ENCODE measurements at regions not wholly inside any gene's neighbourhood (a gene's known extent, or its start where the extent isn't known, plus 50 kb on each side); places are given as distances from the start of the nearest gene placed in this dataset.
"Not testable (repeated sequence)": the region's sequence is repeated elsewhere in the genome, so short reads cannot be mapped to it uniquely, and the experiment has no call there.

- DNase-seq = no peak
Observed at GRCh38 chr4:181006499-181007260, 1236.5 kb upstream of the TENM3 start.

GRCh38 chr4:181007751-181008150, 1235.5 kb upstream of the TENM3 start:
- no peak for DNase-seq

- no peak for DNase-seq
Observed at GRCh38 chr4:181008164-181008563, 1235.0 kb upstream of the TENM3 start.

- DNase-seq = no peak
Observed at GRCh38 chr4:181013162-181013561, 1230.0 kb upstream of the TENM3 start.

GRCh38 chr4:181017038-181017437, 1226.2 kb upstream of the TENM3 start:
- no peak for DNase-seq

- DNase-seq = no peak
Observed at GRCh38 chr4:181018472-181018871, 1224.7 kb upstream of the TENM3 start.

GRCh38 chr4:181018913-181019312, 1224.3 kb upstream of the TENM3 start:
- no peak for DNase-seq

GRCh38 chr4:181020456-181020855, 1222.7 kb upstream of the TENM3 start:
- no peak for DNase-seq

- DNase-seq = no peak
Observed at GRCh38 chr4:181021213-181021612, 1222.0 kb upstream of the TENM3 start.

GRCh38 chr4:181030135-181030921, 1212.9 kb upstream of the TENM3 start:
- not testable (repeated sequence) for DNase-seq

- DNase-seq = no peak
Observed at GRCh38 chr4:181030961-181031360, 1212.2 kb upstream of the TENM3 start.

GRCh38 chr4:181043486-181043885, 1199.7 kb upstream of the TENM3 start:
- DNase-seq = no peak

GRCh38 chr4:181046809-181047208, 1196.4 kb upstream of the TENM3 start:
- DNase-seq = no peak

GRCh38 chr4:181051931-181052330, 1191.3 kb upstream of the TENM3 start:
- DNase-seq = no peak

GRCh38 chr4:181061787-181062186, 1181.4 kb upstream of the TENM3 start:
- DNase-seq = no peak

- no peak for DNase-seq
Observed at GRCh38 chr4:181063212-181063611, 1180.0 kb upstream of the TENM3 start.

- no peak for DNase-seq
Observed at GRCh38 chr4:181077341-181077740, 1165.9 kb upstream of the TENM3 start.

GRCh38 chr4:181078196-181078595, 1165.0 kb upstream of the TENM3 start:
- no peak for DNase-seq

GRCh38 chr4:181083757-181084361, 1159.3 kb upstream of the TENM3 start:
- no peak for DNase-seq

GRCh38 chr4:181085557-181085956, 1157.6 kb upstream of the TENM3 start:
- DNase-seq = no peak

GRCh38 chr4:181105487-181105886, 1137.7 kb upstream of the TENM3 start:
- no peak for DNase-seq

GRCh38 chr4:181106398-181106797, 1136.8 kb upstream of the TENM3 start:
- no peak for DNase-seq

- no peak for DNase-seq
Observed at GRCh38 chr4:181108237-181108636, 1135.0 kb upstream of the TENM3 start.

GRCh38 chr4:181119186-181119585, 1124.0 kb upstream of the TENM3 start:
- DNase-seq = no peak

Measured in stimulated activated CD8-positive, alpha-beta memory T cell treated with anti-CD3 and anti-CD28 coated beads, Interleukin-4, amount 100 ng/mL, for 48 hours (primary cell).